SU-DHL-6 (cell line): ENCODE measurements at regions not wholly inside any gene's neighbourhood (a gene's known extent, or its start where the extent isn't known, plus 50 kb on each side); places are given as distances from the start of the nearest gene placed in this dataset.

ENCODE experiments used
- CTCF ChIP-seq: fragments of 200-600 bp; sonication (generic); IDR thresholded peaks from one replicate; pipeline ENCODE4 v1.5.1; 2017; ENCODE audit warnings: antibody characterized with exemption, mild to moderate bottlenecking, low read length, moderate library complexity; ENCODE audit not compliant: insufficient read depth, poor library complexity, severe bottlenecking
- EZH2phosphoT487 ChIP-seq: fragments of 200-600 bp; sonication (generic), shearing (Covaris generic); conservative IDR thresholded peaks from 2 replicates; pipeline ENCODE4 v1.6.1; 2018; ENCODE audit warnings: mild to moderate bottlenecking, antibody characterized with exemption, low read length, moderate library complexity, mixed read lengths

- TF ChIP-seq CTCF (no peak), EZH2phosphoT487 (no peak)
These were observed 231.3 kb downstream of the ENC1 start for GRCh38 chr5:74409166-74409706.
